Transverse colon (tissue), 4 donors: ENCODE measurements at regions not wholly inside any gene's neighbourhood (a gene's known extent, or its start where the extent isn't known, plus 50 kb on each side); places are given as distances from the start of the nearest gene placed in this dataset.
A peak's percentile ranks its signal among the peaks of the same experiment; 100 is the strongest.

Experiments used
- DNase-seq: peaks from one replicate; pipeline ENCODE4 v3.0.0-alpha.2; 2019
- H3K27ac ChIP-seq, 4 donors: fragments of 200-600 bp; sonication (generic); 2 replicates each; pipeline ENCODE4 v1.5.1; 2016 to 2018; ENCODE audit warnings: inconsistent platforms in 4 of 4
- H3K27me3 ChIP-seq: fragments of 200-600 bp; sonication (generic); 2 replicates; pipeline ENCODE4 v1.5.1; 2017; ENCODE audit warnings: inconsistent platforms
- H3K36me3 ChIP-seq, 4 donors: fragments of 200-600 bp; sonication (generic); 2 replicates each; pipeline ENCODE4 v1.5.1; 2017 to 2019; ENCODE audit warnings: inconsistent platforms in 4 of 4
- H3K4me1 ChIP-seq, 4 donors: fragments of 200-600 bp; sonication (generic); 2 replicates each; pipeline ENCODE4 v1.5.1; 2017 to 2020; ENCODE audit warnings: inconsistent platforms in 4 of 4
- H3K4me3 ChIP-seq, 4 donors: fragments of 200-600 bp; sonication (generic); 1 replicate in 1 of 4; 2 replicates in 3 of 4; pipeline versions ENCODE4 v1.5.1 to v1.6.1; 2017 to 2019; ENCODE audit warnings: inconsistent platforms in 4 of 4
- H3K9me3 ChIP-seq, 2 donors: fragments of 200-600 bp; sonication (generic); 2 replicates each; pipeline ENCODE4 v1.5.1; 2017 to 2019; ENCODE audit warnings: inconsistent platforms in 2 of 2
- CTCF ChIP-seq, 5 experiments: fragments of 200-600 bp in 3 of 5; fragments of 450-650 bp in 2 of 5; sonication (generic) in 3 of 5; IDR thresholded peaks; 1 replicate in 2 of 5; 2 replicates in 3 of 5; pipeline ENCODE4 v1.5.1; 2016 to 2017; ENCODE audit warnings: antibody characterized with exemption in 5 of 5, inconsistent platforms in 3 of 5, mild to moderate bottlenecking in 2 of 5, moderate library complexity in 1 of 5
- EP300 ChIP-seq: sonication (generic); formaldehyde crosslinking; IDR thresholded peaks from one replicate; pipeline ENCODE4 v1.6.1; 2017; ENCODE audit warnings: antibody characterized with exemption, low read depth
- POLR2A ChIP-seq: fragments of 450-650 bp; IDR thresholded peaks from one replicate; pipeline ENCODE4 v1.6.1; 2016; ENCODE audit warnings: antibody characterized with exemption, mild to moderate bottlenecking, moderate library complexity
- POLR2AphosphoS5 ChIP-seq, 3 donors: sonication (generic); formaldehyde crosslinking; IDR thresholded peaks; one replicate each; pipeline ENCODE4 v1.6.1; 2016; ENCODE audit warnings: antibody characterized with exemption in 3 of 3
- WGBS, 2 donors: methylation state at CpG; one replicate each; pipeline ENCODE4 v1.1.5; 2018; ENCODE audit warnings: low coverage in 1 of 2; 5-methylcytosine and 5-hydroxymethylcytosine counted together
- in situ Hi-C, 4 donors: fragments of 200-750 bp; cut with MboI; loops; one replicate each; pipeline versions ENCODE4 v1.15.0 to v1.15.1; 2017; ENCODE audit warnings: low sequenced_read_pairs in 3 of 4, low pct_ligation_motif_present in 1 of 4, low pct_unique_long_range_greater_than_20kb in 1 of 4
- intact Hi-C: fragments of 100-400 bp; cut with DNase I; formaldehyde crosslinking; loops from one replicate; pipeline ENCODE4 v1.15.1; 2023; ENCODE audit warnings: low total_unique reads

GRCh38 chr14:23694949-23695663, 58.9 kb downstream of the DHRS2 start:
- Histone ChIP-seq H3K4me1 (peaks cover 6 to 20% (median 9%) of the 10 kb centered on the region in 4 donors), H3K27me3 (peaks cover 6% of the 10 kb centered on the region), H3K27ac (peak overlapping the region in 1 of 4 donors; percentile 46), H3K9me3 (no peaks in the 10 kb centered on the region), H3K36me3 (no peaks in the 10 kb centered on the region), H3K4me3 (peak overlapping the region in 3 of 4 donors; percentile 19 to 38 (median 24))
- TF ChIP-seq POLR2A (no peak), POLR2AphosphoS5 (IDR thresholded peaks at IDR 0.05) (no peak), EP300 (no peak)
- DNase-seq: no peak
- 11 to 17% methylated on average over 13 of the region's 13 CpGs for WGBS, 2 donors
- intact Hi-C loops: no loop called here
- in situ Hi-C loops: no loop called here

- 33 to 42% methylated on average over 6 to 8 of the region's 8 CpGs for WGBS, 2 donors
- no peak overlapping the region for H3K27ac ChIP-seq
- DNase-seq: no peak
- intact Hi-C loops (no loop called here), in situ Hi-C loops (no loop called here)
- H3K9me3 ChIP-seq: no peaks in the 10 kb centered on the region
- peaks cover 6 to 20% (median 9%) of the 10 kb centered on the region in 4 donors for H3K4me1 ChIP-seq
- TF ChIP-seq POLR2AphosphoS5 (IDR thresholded peaks at IDR 0.05): no peak
- no peak for TF ChIP-seq CTCF (IDR thresholded peaks at IDR 0.05)
- no peak for TF ChIP-seq EP300
- H3K4me3 ChIP-seq: peak overlapping the region in 2 of 4 donors; percentile 24 to 38
- H3K36me3 ChIP-seq: no peaks in the 10 kb centered on the region
- peaks cover 6% of the 10 kb centered on the region for H3K27me3 ChIP-seq
These were observed 59.5 kb downstream of the DHRS2 start for GRCh38 chr14:23695664-23695999.

DNA sequence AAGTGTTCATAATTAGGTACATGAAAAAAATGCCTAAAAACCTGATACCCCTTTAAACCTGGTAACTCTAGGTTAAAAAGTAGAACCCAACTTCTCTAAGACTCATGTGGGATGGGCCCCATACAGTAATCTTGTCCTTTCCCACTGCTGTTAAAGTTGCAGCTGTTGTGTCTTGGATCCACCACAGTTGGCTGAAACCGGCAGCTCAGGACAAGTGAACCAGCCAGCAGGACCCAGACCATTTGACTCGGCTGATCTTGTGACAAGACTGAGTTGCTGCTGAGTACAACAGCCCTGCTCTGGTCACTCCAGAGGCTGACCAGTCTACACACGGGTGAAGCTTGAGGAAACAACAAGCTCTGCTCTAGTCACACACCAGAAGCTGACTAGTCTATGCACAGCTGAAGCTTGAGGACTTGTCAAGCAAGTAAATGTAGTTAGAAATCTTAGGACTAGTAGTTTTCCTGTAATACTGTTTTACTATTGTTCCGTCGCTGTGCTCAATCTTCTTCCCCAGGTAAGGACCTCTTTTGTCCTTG, 60.6 kb downstream of the DHRS2 start:
- TF ChIP-seq POLR2A (no peak), POLR2AphosphoS5 (IDR thresholded peaks at IDR 0.05) (no peak), EP300 (no peak), CTCF (IDR thresholded peaks at IDR 0.05) (no peak)
- no peaks in the 10 kb centered on the region for H3K9me3 ChIP-seq
- in situ Hi-C loops (no loop called here), intact Hi-C loops (no loop called here)
- 81 to 93% methylated on average over 2 to 5 of the region's 5 CpGs for WGBS, 2 donors
- H3K27ac ChIP-seq: no peak overlapping the region
- peaks cover 6 to 20% (median 9%) of the 10 kb centered on the region in 4 donors for H3K4me1 ChIP-seq
- no peak overlapping the region for H3K4me3 ChIP-seq
- no peak for DNase-seq
- H3K27me3 ChIP-seq: peaks cover 6% of the 10 kb centered on the region
- no peaks in the 10 kb centered on the region for H3K36me3 ChIP-seq

DNA sequence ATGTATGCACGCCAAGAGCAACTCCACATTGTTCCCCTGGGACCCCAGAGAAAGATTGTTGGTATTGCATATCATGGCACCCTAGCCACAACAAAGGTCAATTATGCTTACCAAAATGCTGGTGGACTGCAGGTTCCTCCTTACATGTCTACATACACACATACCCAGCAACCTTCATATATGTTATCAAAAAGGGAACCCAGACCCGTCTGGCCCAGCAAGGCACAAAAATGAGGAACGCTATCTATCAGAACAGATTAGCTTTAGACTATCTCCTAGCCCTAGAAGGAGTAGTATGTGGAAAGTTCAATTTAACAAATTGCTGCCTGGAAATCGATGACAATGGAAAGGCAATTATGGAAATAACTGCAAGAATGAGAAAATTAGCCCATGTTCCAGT, 61.5 kb downstream of the DHRS2 start:
- peaks cover 6 to 20% (median 9%) of the 10 kb centered on the region in 4 donors for H3K4me1 ChIP-seq
- H3K9me3 ChIP-seq: no peaks in the 10 kb centered on the region
- 78 to 80% methylated on average over 4 of the region's 4 CpGs for WGBS, 2 donors
- H3K36me3 ChIP-seq: no peaks in the 10 kb centered on the region
- peaks cover 6% of the 10 kb centered on the region for H3K27me3 ChIP-seq
- no peak overlapping the region for H3K27ac ChIP-seq
- DNase-seq: no peak
- intact Hi-C loops: no loop called here
- in situ Hi-C loops: no loop called here
- TF ChIP-seq CTCF (IDR thresholded peaks at IDR 0.05) (no peak), POLR2A (no peak), EP300 (no peak), POLR2AphosphoS5 (IDR thresholded peaks at IDR 0.05) (no peak)
- H3K4me3 ChIP-seq: no peak overlapping the region
